Thymus (tissue), 11 donors: ENCODE measurements at regions not wholly inside any gene's neighbourhood (a gene's known extent, or its start where the extent isn't known, plus 50 kb on each side); places are given as distances from the start of the nearest gene placed in this dataset.

Experiments used
- DNase-seq, 9 donors: peaks; one replicate each; pipeline ENCODE4 v3.0.0-alpha.2; 2013; ENCODE audit warnings: low spot score in 9 of 9, low read depth in 6 of 9, missing footprints in 1 of 9
- H3K27ac ChIP-seq, 2 donors: one replicate each; pipeline ENCODE4 v1.5.1; 2013; ENCODE audit warnings: control low read depth in 1 of 2, low read depth in 1 of 2, low read length in 1 of 2, mild to moderate bottlenecking in 1 of 2, moderate library complexity in 1 of 2
- H3K27me3 ChIP-seq, 2 donors: one replicate each; pipeline ENCODE4 v1.5.1; 2013; ENCODE audit warnings: low read length in 1 of 2; ENCODE audit not compliant: control insufficient read depth in 2 of 2, insufficient read depth in 1 of 2
- H3K36me3 ChIP-seq, 2 donors: one replicate each; pipeline ENCODE4 v1.5.1; 2013; ENCODE audit warnings: low read length in 1 of 2, mild to moderate bottlenecking in 1 of 2, moderate library complexity in 1 of 2; ENCODE audit not compliant: control insufficient read depth in 2 of 2, insufficient read depth in 2 of 2
- H3K4me1 ChIP-seq, 2 donors: one replicate each; pipeline ENCODE4 v1.5.1; 2013; ENCODE audit warnings: low read length in 2 of 2; ENCODE audit not compliant: control insufficient read depth in 2 of 2, insufficient read depth in 2 of 2
- H3K4me3 ChIP-seq, 2 donors: one replicate each; pipeline ENCODE4 v1.5.1; 2013; ENCODE audit warnings: low read length in 2 of 2, control low read depth in 1 of 2, mild to moderate bottlenecking in 1 of 2
- H3K9me3 ChIP-seq, 2 donors: one replicate each; pipeline ENCODE4 v1.5.1; 2013; ENCODE audit warnings: low read length in 1 of 2, mild to moderate bottlenecking in 1 of 2; ENCODE audit not compliant: control insufficient read depth in 2 of 2, insufficient read depth in 1 of 2
- WGBS: extraction: QIAGEN DNeasy Blood & Tissue Kit; methylation state at CpG from one replicate; pipeline ENCODE4 v1.1.7; 2013; 5-methylcytosine and 5-hydroxymethylcytosine counted together
- donor health status: healthy.

GRCh38 chr10:89101943-89102342 lies 105.2 kb downstream of the CH25H start:
- Histone ChIP-seq H3K27me3 (no peaks in the 10 kb centered on the region), H3K27ac (no peak overlapping the region), H3K36me3 (no peaks in the 10 kb centered on the region), H3K9me3 (no peaks in the 10 kb centered on the region), H3K4me3 (no peak overlapping the region), H3K4me1 (no peaks in the 10 kb centered on the region)
- 95% methylated on average over 4 of the region's 4 CpGs for WGBS
- DNase-seq, result no peak

- WGBS, result 99% methylated on average over 4 of the region's 4 CpGs
- no peaks in the 10 kb centered on the region for H3K36me3 ChIP-seq
- no peaks in the 10 kb centered on the region for H3K27me3 ChIP-seq
- H3K4me1 ChIP-seq, result no peaks in the 10 kb centered on the region
- DNase-seq, result no peak
- no peaks in the 10 kb centered on the region for H3K9me3 ChIP-seq
- no peak overlapping the region for H3K27ac ChIP-seq
- H3K4me3 ChIP-seq, result no peak overlapping the region
Observed at GRCh38 chr10:89100680-89101079, 106.4 kb downstream of the CH25H start.

- Histone ChIP-seq H3K4me1 (no peaks in the 10 kb centered on the region), H3K36me3 (no peaks in the 10 kb centered on the region), H3K27me3 (no peaks in the 10 kb centered on the region), H3K4me3 (no peak overlapping the region), H3K9me3 (no peaks in the 10 kb centered on the region), H3K27ac (no peak overlapping the region)
- WGBS, result over 99% methylated on average over 2 of the region's 2 CpGs
- DNase-seq, result no peak
Observed at GRCh38 chr10:89097226-89097625, 106.6 kb downstream of the FAS start.

GRCh38 chr10:89095701-89096391 lies 105.2 kb downstream of the FAS start:
- Histone ChIP-seq H3K4me3 (no peak overlapping the region), H3K27ac (no peak overlapping the region), H3K9me3 (no peaks in the 10 kb centered on the region), H3K36me3 (no peaks in the 10 kb centered on the region), H3K4me1 (no peaks in the 10 kb centered on the region), H3K27me3 (no peaks in the 10 kb centered on the region)
- WGBS, result 99% methylated on average over 1 of the region's 1 CpG
- no peak for DNase-seq

GRCh38 chr10:89093728-89094127 lies 103.1 kb downstream of the FAS start:
- Histone ChIP-seq H3K9me3 (no peaks in the 10 kb centered on the region), H3K36me3 (no peaks in the 10 kb centered on the region), H3K27ac (no peak overlapping the region), H3K27me3 (no peaks in the 10 kb centered on the region), H3K4me1 (no peaks in the 10 kb centered on the region), H3K4me3 (no peak overlapping the region)
- WGBS, result 98% methylated on average over 3 of the region's 3 CpGs
- no peak for DNase-seq

- Histone ChIP-seq H3K4me3 (no peak overlapping the region), H3K36me3 (no peaks in the 10 kb centered on the region), H3K9me3 (no peaks in the 10 kb centered on the region), H3K27ac (no peak overlapping the region), H3K27me3 (no peaks in the 10 kb centered on the region), H3K4me1 (no peaks in the 10 kb centered on the region)
- WGBS, result 96% methylated on average over 4 of the region's 4 CpGs
- no peak for DNase-seq
Observed at GRCh38 chr10:89092981-89093380, 102.4 kb downstream of the FAS start.

GRCh38 chr10:89092439-89092838 lies 101.8 kb downstream of the FAS start:
- WGBS, result 98% methylated on average over 1 of the region's 1 CpG

GRCh38 chr10:89091496-89091895 lies 100.9 kb downstream of the FAS start:
- no peaks in the 10 kb centered on the region for H3K9me3 ChIP-seq
- H3K27me3 ChIP-seq, result no peaks in the 10 kb centered on the region
- H3K4me3 ChIP-seq, result no peak overlapping the region
- 75% methylated on average over 3 of the region's 3 CpGs for WGBS
- no peaks in the 10 kb centered on the region for H3K4me1 ChIP-seq
- no peak for DNase-seq
- H3K27ac ChIP-seq, result no peak overlapping the region
- H3K36me3 ChIP-seq, result no peaks in the 10 kb centered on the region

More at GRCh38 chr10:89092439-89092838, 101.8 kb downstream of the FAS start:
- DNase-seq, result no peak
- no peaks in the 10 kb centered on the region for H3K4me1 ChIP-seq
- H3K4me3 ChIP-seq, result no peak overlapping the region
- no peaks in the 10 kb centered on the region for H3K9me3 ChIP-seq
- H3K36me3 ChIP-seq, result no peaks in the 10 kb centered on the region
- H3K27ac ChIP-seq, result no peak overlapping the region
- H3K27me3 ChIP-seq, result no peaks in the 10 kb centered on the region

GRCh38 chr10:89090756-89091445 lies 100.3 kb downstream of the FAS start:
- no peak overlapping the region for H3K27ac ChIP-seq
- WGBS, result 45% methylated on average over 6 of the region's 6 CpGs

More at GRCh38 chr10:89090756-89091445, 100.3 kb downstream of the FAS start:
- no peak for DNase-seq
- H3K36me3 ChIP-seq, result no peaks in the 10 kb centered on the region
- H3K27me3 ChIP-seq, result no peaks in the 10 kb centered on the region
- no peaks in the 10 kb centered on the region for H3K9me3 ChIP-seq
- H3K4me1 ChIP-seq, result no peaks in the 10 kb centered on the region
- H3K4me3 ChIP-seq, result no peak overlapping the region
